Neural progenitor cell (in vitro differentiated cells): ENCODE measurements at regions not wholly inside any gene's neighbourhood (a gene's known extent, or its start where the extent isn't known, plus 50 kb on each side); places are given as distances from the start of the nearest gene placed in this dataset.

Experiments used
- CTCF ChIP-seq: fragments of 200-600 bp; sonication (generic); IDR thresholded peaks from 2 replicates; pipeline ENCODE4 v1.5.1; 2017; ENCODE audit warnings: antibody characterized with exemption, mild to moderate bottlenecking
- EZH2 ChIP-seq: fragments of 200-600 bp; sonication (generic); IDR thresholded peaks from 2 replicates; pipeline ENCODE4 v1.6.1; 2017; ENCODE audit warnings: antibody characterized with exemption, mild to moderate bottlenecking, moderate library complexity

DNA sequence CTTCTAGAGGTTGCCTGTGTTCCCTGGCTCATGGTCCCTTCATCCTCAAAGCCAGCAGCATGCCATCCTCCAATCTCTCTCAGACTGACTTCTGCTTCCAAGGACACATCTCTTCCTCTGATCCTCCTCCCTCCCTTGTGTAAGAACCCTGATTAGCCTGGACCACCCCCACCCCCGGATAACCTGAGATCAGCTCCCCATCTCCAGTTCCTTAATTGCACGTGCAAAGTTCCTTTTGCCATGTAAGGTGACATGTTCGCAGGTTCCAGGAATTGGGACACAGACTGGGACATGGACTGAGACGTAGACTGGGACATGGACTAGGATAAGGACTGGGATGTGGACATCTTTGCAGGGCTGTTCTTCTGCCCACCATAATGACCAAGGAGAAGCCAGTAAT, 925.3 kb downstream of the TBC1D22A start:
- no peak for TF ChIP-seq CTCF
- TF ChIP-seq EZH2 = no peak
